Lower leg skin (tissue), 3 donors: ENCODE measurements at regions not wholly inside any gene's neighbourhood (a gene's known extent, or its start where the extent isn't known, plus 50 kb on each side); places are given as distances from the start of the nearest gene placed in this dataset.

ENCODE experiments used
- CTCF ChIP-seq, 3 donors: fragments of 450-650 bp; IDR thresholded peaks; one replicate each; pipeline ENCODE4 v1.5.1; 2016; ENCODE audit warnings: antibody characterized with exemption in 3 of 3, mild to moderate bottlenecking in 3 of 3, moderate library complexity in 2 of 3
- POLR2A ChIP-seq, 2 donors: fragments of 450-650 bp; IDR thresholded peaks; one replicate each; pipeline ENCODE4 v1.6.1; 2016 to 2017; ENCODE audit warnings: antibody characterized with exemption in 2 of 2, mild to moderate bottlenecking in 1 of 2, moderate library complexity in 1 of 2

GRCh38 chr4:11545651-11546050 lies 117.0 kb upstream of the HS3ST1 start:
- no peak for TF ChIP-seq CTCF (IDR thresholded peaks at IDR 0.05)
- no peak for TF ChIP-seq POLR2A (IDR thresholded peaks at IDR 0.05)
